ENCODE measurements at regions not wholly inside any gene's neighbourhood (a gene's known extent, or its start where the extent isn't known, plus 50 kb on each side); places are given as distances from the start of the nearest gene placed in this dataset.

DNA sequence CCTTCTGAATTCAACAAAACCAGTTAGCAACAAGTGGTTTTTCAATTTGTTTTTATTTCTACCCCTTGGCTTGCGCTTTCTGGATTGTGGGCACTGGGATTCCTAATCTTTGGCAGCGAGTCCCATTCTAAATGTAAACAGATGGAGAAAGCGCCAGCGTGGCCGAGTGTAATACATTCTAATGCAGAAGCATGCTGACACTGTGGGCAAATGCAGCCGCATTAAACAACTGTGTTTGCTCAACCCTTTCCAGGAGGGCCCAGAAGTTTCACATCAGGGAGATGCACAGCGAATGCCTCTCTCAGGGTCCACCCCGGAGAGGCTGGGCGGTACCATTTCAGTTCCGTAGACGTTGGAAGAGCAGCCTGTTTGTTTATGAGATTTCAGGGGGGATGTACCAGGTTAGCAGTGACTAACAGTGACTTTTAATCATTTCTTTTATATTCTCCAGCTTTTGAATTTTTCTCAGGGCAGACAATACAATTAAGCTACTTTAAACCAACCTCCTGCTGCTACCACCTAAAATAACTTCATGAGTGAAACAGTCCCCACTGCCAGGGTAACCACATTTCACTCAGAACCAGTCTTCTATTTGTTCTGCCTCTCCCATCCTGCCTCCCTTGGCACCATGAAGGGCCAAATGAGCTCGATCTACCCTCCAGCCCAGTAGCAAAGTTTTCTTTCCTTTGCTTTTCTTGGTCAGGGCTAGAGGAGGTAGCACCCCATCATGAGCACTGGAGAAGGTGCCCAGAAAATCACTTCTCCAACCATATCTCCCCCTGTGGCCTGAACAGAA, 164.2 kb upstream of the ITGB1 start:
- Histone ChIP-seq H3K27ac (ENCODE audit: low read depth in 1 of 2, low read length in 2 of 2) (no peak overlapping the region), H3K4me3 (ENCODE audit: low read depth in 1 of 3, low read length in 3 of 3) (no peak overlapping the region), H3K27me3 (ENCODE audit: control insufficient read depth in 4 of 4, insufficient read depth in 4 of 4, low read length in 3 of 4) (no peaks in the 10 kb centered on the region), H3K36me3 (ENCODE audit: control insufficient read depth in 4 of 4, insufficient read depth in 3 of 4, low read depth in 1 of 4, low read length in 3 of 4) (no peaks in the 10 kb centered on the region), H3K9me3 (ENCODE audit: control insufficient read depth in 4 of 4, low read length in 3 of 4) (no peaks in the 10 kb centered on the region), H3K4me1 (ENCODE audit: control insufficient read depth in 4 of 4, insufficient read depth in 4 of 4, low read length in 3 of 4) (no peaks in the 10 kb centered on the region), H3K9ac (ENCODE audit: low read depth in 1 of 2, low read length in 2 of 2) (no peak overlapping the region)
- no peak for TF ChIP-seq FOXA1 (IDR thresholded peaks at IDR 0.05)
- TF ChIP-seq FOXA2 (IDR thresholded peaks at IDR 0.05): no peak
- TF ChIP-seq HNF4G (IDR thresholded peaks at IDR 0.05): no peak
- TF ChIP-seq JUND (IDR thresholded peaks at IDR 0.05): no peak
- no peak for TF ChIP-seq HNF4A (conservative IDR thresholded peaks at IDR 0.05)
- TF ChIP-seq, protein P1, sequence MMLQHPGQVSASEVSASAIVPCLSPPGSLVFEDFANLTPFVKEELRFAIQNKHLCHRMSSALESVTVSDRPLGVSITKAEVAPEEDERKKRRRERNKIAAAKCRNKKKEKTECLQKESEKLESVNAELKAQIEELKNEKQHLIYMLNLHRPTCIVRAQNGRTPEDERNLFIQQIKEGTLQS (IDR thresholded peaks at IDR 0.05): no peak
- no peak for TF ChIP-seq SP1 (IDR thresholded peaks at IDR 0.05)
- DNase-seq (ENCODE audit: low spot score): no peak
- 46% methylated on average over 12 of the region's 12 CpGs for WGBS

DNA sequence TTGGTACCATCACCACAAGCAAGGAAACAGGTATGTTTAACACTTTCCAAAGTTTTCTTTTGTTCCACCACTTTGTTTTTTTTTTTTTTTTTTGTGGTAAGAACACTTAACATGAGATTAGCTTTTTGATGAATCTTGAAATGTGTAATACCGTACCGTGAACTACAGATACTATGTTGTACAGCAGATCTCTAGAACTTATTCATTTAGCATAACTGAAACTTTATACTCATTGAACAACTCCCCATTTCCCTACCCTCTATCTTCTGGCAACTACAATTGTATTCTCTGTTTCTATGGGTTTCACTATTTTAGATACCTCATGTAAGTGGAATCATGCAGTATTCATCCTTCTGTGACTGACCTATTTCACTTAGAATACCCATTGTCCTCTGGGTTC, 162.7 kb upstream of the ITGB1 start:
- Histone ChIP-seq H3K36me3 (ENCODE audit: control insufficient read depth in 4 of 4, insufficient read depth in 3 of 4, low read depth in 1 of 4, low read length in 3 of 4) (no peaks in the 10 kb centered on the region), H3K27me3 (ENCODE audit: control insufficient read depth in 4 of 4, insufficient read depth in 4 of 4, low read length in 3 of 4) (no peaks in the 10 kb centered on the region), H3K9me3 (ENCODE audit: control insufficient read depth in 4 of 4, low read length in 3 of 4) (no peaks in the 10 kb centered on the region), H3K4me3 (ENCODE audit: low read depth in 1 of 3, low read length in 3 of 3) (no peak overlapping the region), H3K27ac (ENCODE audit: low read depth in 1 of 2, low read length in 2 of 2) (no peak overlapping the region), H3K9ac (ENCODE audit: low read depth in 1 of 2, low read length in 2 of 2) (no peak overlapping the region), H3K4me1 (ENCODE audit: control insufficient read depth in 4 of 4, insufficient read depth in 4 of 4, low read length in 3 of 4) (no peaks in the 10 kb centered on the region)
- TF ChIP-seq YY1 (IDR thresholded peaks at IDR 0.05) (no peak), TAF1 (conservative IDR thresholded peaks at IDR 0.05) (no peak), FOXA1 (IDR thresholded peaks at IDR 0.05) (no peak), HNF4G (IDR thresholded peaks at IDR 0.05) (no peak)
- TF ChIP-seq, protein P2, sequence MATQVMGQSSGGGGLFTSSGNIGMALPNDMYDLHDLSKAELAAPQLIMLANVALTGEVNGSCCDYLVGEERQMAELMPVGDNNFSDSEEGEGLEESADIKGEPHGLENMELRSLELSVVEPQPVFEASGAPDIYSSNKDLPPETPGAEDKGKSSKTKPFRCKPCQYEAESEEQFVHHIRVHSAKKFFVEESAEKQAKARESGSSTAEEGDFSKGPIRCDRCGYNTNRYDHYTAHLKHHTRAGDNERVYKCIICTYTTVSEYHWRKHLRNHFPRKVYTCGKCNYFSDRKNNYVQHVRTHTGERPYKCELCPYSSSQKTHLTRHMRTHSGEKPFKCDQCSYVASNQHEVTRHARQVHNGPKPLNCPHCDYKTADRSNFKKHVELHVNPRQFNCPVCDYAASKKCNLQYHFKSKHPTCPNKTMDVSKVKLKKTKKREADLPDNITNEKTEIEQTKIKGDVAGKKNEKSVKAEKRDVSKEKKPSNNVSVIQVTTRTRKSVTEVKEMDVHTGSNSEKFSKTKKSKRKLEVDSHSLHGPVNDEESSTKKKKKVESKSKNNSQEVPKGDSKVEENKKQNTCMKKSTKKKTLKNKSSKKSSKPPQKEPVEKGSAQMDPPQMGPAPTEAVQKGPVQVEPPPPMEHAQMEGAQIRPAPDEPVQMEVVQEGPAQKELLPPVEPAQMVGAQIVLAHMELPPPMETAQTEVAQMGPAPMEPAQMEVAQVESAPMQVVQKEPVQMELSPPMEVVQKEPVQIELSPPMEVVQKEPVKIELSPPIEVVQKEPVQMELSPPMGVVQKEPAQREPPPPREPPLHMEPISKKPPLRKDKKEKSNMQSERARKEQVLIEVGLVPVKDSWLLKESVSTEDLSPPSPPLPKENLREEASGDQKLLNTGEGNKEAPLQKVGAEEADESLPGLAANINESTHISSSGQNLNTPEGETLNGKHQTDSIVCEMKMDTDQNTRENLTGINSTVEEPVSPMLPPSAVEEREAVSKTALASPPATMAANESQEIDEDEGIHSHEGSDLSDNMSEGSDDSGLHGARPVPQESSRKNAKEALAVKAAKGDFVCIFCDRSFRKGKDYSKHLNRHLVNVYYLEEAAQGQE (IDR thresholded peaks at IDR 0.05): no peak
- TF ChIP-seq, protein P3, sequence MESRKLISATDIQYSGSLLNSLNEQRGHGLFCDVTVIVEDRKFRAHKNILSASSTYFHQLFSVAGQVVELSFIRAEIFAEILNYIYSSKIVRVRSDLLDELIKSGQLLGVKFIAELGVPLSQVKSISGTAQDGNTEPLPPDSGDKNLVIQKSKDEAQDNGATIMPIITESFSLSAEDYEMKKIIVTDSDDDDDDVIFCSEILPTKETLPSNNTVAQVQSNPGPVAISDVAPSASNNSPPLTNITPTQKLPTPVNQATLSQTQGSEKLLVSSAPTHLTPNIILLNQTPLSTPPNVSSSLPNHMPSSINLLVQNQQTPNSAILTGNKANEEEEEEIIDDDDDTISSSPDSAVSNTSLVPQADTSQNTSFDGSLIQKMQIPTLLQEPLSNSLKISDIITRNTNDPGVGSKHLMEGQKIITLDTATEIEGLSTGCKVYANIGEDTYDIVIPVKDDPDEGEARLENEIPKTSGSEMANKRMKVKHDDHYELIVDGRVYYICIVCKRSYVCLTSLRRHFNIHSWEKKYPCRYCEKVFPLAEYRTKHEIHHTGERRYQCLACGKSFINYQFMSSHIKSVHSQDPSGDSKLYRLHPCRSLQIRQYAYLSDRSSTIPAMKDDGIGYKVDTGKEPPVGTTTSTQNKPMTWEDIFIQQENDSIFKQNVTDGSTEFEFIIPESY (IDR thresholded peaks at IDR 0.05): no peak
- TF ChIP-seq, protein P4, sequence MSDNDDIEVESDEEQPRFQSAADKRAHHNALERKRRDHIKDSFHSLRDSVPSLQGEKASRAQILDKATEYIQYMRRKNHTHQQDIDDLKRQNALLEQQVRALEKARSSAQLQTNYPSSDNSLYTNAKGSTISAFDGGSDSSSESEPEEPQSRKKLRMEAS (IDR thresholded peaks at IDR 0.05): no peak
- 98% methylated on average over 2 of the region's 2 CpGs for WGBS
- no peak for DNase-seq (ENCODE audit: low spot score)

DNA sequence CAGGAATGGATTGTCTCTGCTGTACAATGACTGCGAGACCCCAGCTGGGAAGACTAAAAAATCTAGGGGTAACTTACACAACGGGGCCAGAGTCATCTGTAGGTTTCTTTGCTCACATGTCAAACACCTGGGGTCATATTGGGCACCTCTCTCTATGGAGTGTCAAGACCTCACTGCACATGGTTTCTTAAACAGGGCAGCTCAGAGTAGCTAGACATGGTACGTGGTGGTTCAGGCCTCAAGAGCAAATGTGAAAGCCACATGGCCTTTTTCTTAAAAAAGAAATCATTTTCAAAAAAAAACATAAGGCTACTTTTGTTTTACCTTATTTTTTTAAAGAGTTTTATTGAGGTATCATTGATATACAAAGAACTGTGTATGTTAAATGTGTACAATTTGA, 162.2 kb upstream of the ITGB1 start:
- Histone ChIP-seq H3K4me1 (ENCODE audit: control insufficient read depth in 4 of 4, insufficient read depth in 4 of 4, low read length in 3 of 4) (no peaks in the 10 kb centered on the region), H3K9me3 (ENCODE audit: control insufficient read depth in 4 of 4, low read length in 3 of 4) (no peaks in the 10 kb centered on the region), H3K4me3 (ENCODE audit: low read depth in 1 of 3, low read length in 3 of 3) (no peak overlapping the region), H3K27me3 (ENCODE audit: control insufficient read depth in 4 of 4, insufficient read depth in 4 of 4, low read length in 3 of 4) (no peaks in the 10 kb centered on the region), H3K9ac (ENCODE audit: low read depth in 1 of 2, low read length in 2 of 2) (no peak overlapping the region), H3K36me3 (ENCODE audit: control insufficient read depth in 4 of 4, insufficient read depth in 3 of 4, low read depth in 1 of 4, low read length in 3 of 4) (no peaks in the 10 kb centered on the region), H3K27ac (ENCODE audit: low read depth in 1 of 2, low read length in 2 of 2) (no peak overlapping the region)
- DNase-seq (ENCODE audit: low spot score): no peak
- WGBS: 90% methylated on average over 3 of the region's 3 CpGs
- TF ChIP-seq HNF4A (conservative IDR thresholded peaks at IDR 0.05) (no peak), YY1 (IDR thresholded peaks at IDR 0.05) (no peak), FOXA2 (IDR thresholded peaks at IDR 0.05) (no peak), TAF1 (conservative IDR thresholded peaks at IDR 0.05) (no peak), FOXA1 (IDR thresholded peaks at IDR 0.05) (no peak), NR2F2 (IDR thresholded peaks at IDR 0.05) (no peak), HNF4G (IDR thresholded peaks at IDR 0.05) (no peak), RAD21 (IDR thresholded peaks at IDR 0.05) (no peak)
- TF ChIP-seq, protein P3 (IDR thresholded peaks at IDR 0.05): no peak
- TF ChIP-seq, protein P1 (IDR thresholded peaks at IDR 0.05): no peak
- TF ChIP-seq, protein P2 (IDR thresholded peaks at IDR 0.05): no peak

All from liver (tissue), 7 donors.